GM12878 (cell line): ENCODE measurements at regions not wholly inside any gene's neighbourhood (a gene's known extent, or its start where the extent isn't known, plus 50 kb on each side); places are given as distances from the start of the nearest gene placed in this dataset.

Experiments used
- ATAC-seq: fragments of 200-7000 bp; cut with Tn5 transposase; 3 replicates; pipeline ENCODE4 v1.9.1; 2020; ENCODE audit warnings: mild to moderate bottlenecking, moderate library complexity
- BruUV-seq: library from RNA; stranded (reverse); fragments of 400-500 nt; replicated peaks from 2 replicates; lab custom pipeline; 2021; lab: Mats Ljungman, UMichigan
- CTCF ChIA-PET: fragments of 300-600 bp; sonication (Branson Sonifier 250); formaldehyde crosslinking; extraction: SDS; loops from one replicate; lab custom pipeline; 2021; ENCODE audit warnings: inconsistent platforms; lab: Yijun Ruan, JAX
- POLR2A ChIA-PET: fragments of 350-600 bp; formaldehyde crosslinking; extraction: SDS; loops from one replicate; lab custom pipeline; 2021; ENCODE audit warnings: inconsistent platforms; lab: Charles Lee
- RAD21 ChIA-PET: fragments of 300-600 bp; sonication (Branson Sonifier 250); formaldehyde crosslinking; loops from one replicate; lab custom pipeline; 2023; ENCODE audit warnings: antibody characterized with exemption; ENCODE audit not compliant: unreplicated experiment; lab: Charles Lee
- SMC1A ChIA-PET: fragments of 300-600 bp; sonication (Branson Sonifier 250); formaldehyde crosslinking; loops from one replicate; lab custom pipeline; 2023; ENCODE audit not compliant: unreplicated experiment, uncharacterized antibody; lab: Charles Lee
- DNase-seq: peaks from one replicate; pipeline ENCODE4 v3.0.0-alpha.2; 2011; ENCODE audit warnings: low read depth, low spot score
- FAIRE-seq: peaks from 3 replicates; lab custom pipeline; 2011; peaks lifted over from hg19 to GRCh38; lab: Jason Lieb, UNC
- H2AFZ ChIP-seq: 2 replicates; pipeline ENCODE4 v1.6.0; 2011; ENCODE audit warnings: low read depth, low read length, control low read depth; ENCODE audit not compliant: control insufficient read depth
- H3K27ac ChIP-seq: 2 replicates; pipeline ENCODE4 v1.5.1; 2011; ENCODE audit warnings: control low read depth; ENCODE audit not compliant: control insufficient read depth, insufficient read depth
- H3K27me3 ChIP-seq, 2 experiments: replicated peaks in 1 of 2; 2 replicates each; pipeline versions ENCODE4 v1.6.0 to v1.6.1; 2011; ENCODE audit warnings: low read length in 1 of 2; ENCODE audit not compliant: control insufficient read depth in 2 of 2, insufficient read depth in 2 of 2
- H3K36me3 ChIP-seq, 2 experiments: 2 replicates each; pipeline ENCODE4 v1.5.1; 2011; ENCODE audit warnings: low read length in 1 of 2; ENCODE audit not compliant: control insufficient read depth in 2 of 2, insufficient read depth in 2 of 2
- H3K4me1 ChIP-seq: 2 replicates; pipeline ENCODE4 v1.6.1; 2011; ENCODE audit warnings: mild to moderate bottlenecking, low read length, moderate library complexity, mixed read lengths; ENCODE audit not compliant: control insufficient read depth, insufficient read depth
- H3K4me2 ChIP-seq: 2 replicates; pipeline ENCODE4 v1.6.0; 2011; ENCODE audit warnings: control low read depth; ENCODE audit not compliant: control insufficient read depth, insufficient read depth
- H3K4me3 ChIP-seq: fragments of 200-600 bp; sonication (generic); 2 replicates; pipeline ENCODE4 v1.5.1; 2016
- H3K79me2 ChIP-seq: 2 replicates; pipeline ENCODE4 v1.6.0; 2011; ENCODE audit warnings: low read length; ENCODE audit not compliant: control insufficient read depth, insufficient read depth
- H3K9ac ChIP-seq: 2 replicates; pipeline ENCODE4 v1.8.0; 2011; ENCODE audit warnings: low read length, control low read depth, mixed read lengths; ENCODE audit not compliant: control insufficient read depth, insufficient read depth
- H3K9me3 ChIP-seq: replicated peaks from 3 replicates; pipeline ENCODE4 v1.5.1; 2011; ENCODE audit warnings: mild to moderate bottlenecking, low read length; ENCODE audit not compliant: control insufficient read depth, insufficient read depth
- H4K20me1 ChIP-seq: 2 replicates; pipeline ENCODE4 v1.6.0; 2011; ENCODE audit not compliant: control insufficient read depth, insufficient read depth
- CBFB ChIP-seq: IDR thresholded peaks from 2 replicates; pipeline ENCODE4 v1.6.1; 2016; ENCODE audit warnings: antibody characterized with exemption, low read depth
- CREB1 ChIP-seq: IDR thresholded peaks from 2 replicates; pipeline ENCODE4 v1.6.1; 2012; ENCODE audit warnings: low read depth, mild to moderate bottlenecking, inconsistent platforms
- ETV6 ChIP-seq, 2 experiments: fragments of 450-650 bp in 1 of 2; IDR thresholded peaks in 1 of 2; conservative IDR thresholded peaks in 1 of 2; 2 replicates each; pipeline ENCODE4 v1.6.1; 2014; ENCODE audit warnings: antibody characterized with exemption in 1 of 2, borderline replicate concordance in 1 of 2, low read depth in 1 of 2, mild to moderate bottlenecking in 1 of 2, moderate library complexity in 1 of 2
- FOXM1 ChIP-seq: IDR thresholded peaks from 2 replicates; pipeline ENCODE4 v1.6.1; 2012; ENCODE audit warnings: low read depth, mild to moderate bottlenecking, inconsistent platforms, low read length, moderate library complexity
- GATAD2B ChIP-seq: fragments of 450-650 bp; conservative IDR thresholded peaks from 2 replicates; pipeline ENCODE4 v1.6.1; 2017; ENCODE audit warnings: low read depth, mild to moderate bottlenecking, moderate library complexity
- HCFC1 ChIP-seq: fragments of 150-350 bp; IDR thresholded peaks from 2 replicates; pipeline ENCODE4 v1.6.1; 2014; ENCODE audit warnings: low read length
- PAX5 ChIP-seq: IDR thresholded peaks from 2 replicates; pipeline ENCODE4 v1.6.1; 2011; ENCODE audit warnings: low read depth, low read length, borderline replicate concordance
- RAD21 ChIP-seq: IDR thresholded peaks from 2 replicates; pipeline ENCODE4 v1.6.1; 2011; ENCODE audit warnings: mild to moderate bottlenecking, low read depth, low read length, moderate library complexity; ENCODE audit not compliant: insufficient read depth
- RAD51 ChIP-seq: fragments of 450-650 bp; IDR thresholded peaks from 2 replicates; pipeline ENCODE4 v1.6.1; 2016; ENCODE audit warnings: moderate library complexity, mild to moderate bottlenecking, inconsistent platforms
- RBBP5 ChIP-seq: fragments of 200-600 bp; sonication (generic); conservative IDR thresholded peaks from 2 replicates; pipeline ENCODE4 v1.6.1; 2016
- SMC3 ChIP-seq: IDR thresholded peaks from 2 replicates; pipeline ENCODE4 v1.6.1; 2011; ENCODE audit warnings: low read length, improper control_type of control experiment, borderline replicate concordance
- SREBF2 ChIP-seq: IDR thresholded peaks from 2 replicates; pipeline ENCODE4 v1.6.1; 2012; ENCODE audit warnings: mild to moderate bottlenecking, low read length
- SRF ChIP-seq, 2 experiments: IDR thresholded peaks; 2 replicates each; pipeline ENCODE4 v1.6.1; 2011; ENCODE audit warnings: low read depth in 2 of 2, low read length in 2 of 2, mild to moderate bottlenecking in 1 of 2, moderate library complexity in 1 of 2
- SUZ12 ChIP-seq: fragments of 200-600 bp; sonication (generic); IDR thresholded peaks from one replicate; pipeline ENCODE4 v1.6.1; 2018; ENCODE audit warnings: antibody characterized with exemption, mild to moderate bottlenecking; ENCODE audit not compliant: unreplicated experiment
- WGBS: methylation state at CpG from one replicate; pipeline ENCODE4 v1.1.6; 2016; ENCODE audit warnings: low lambda C conversion rate; ENCODE audit not compliant: insufficient replicate concordance, insufficient coverage; ENCODE audit errors: missing lambda C conversion rate; 5-methylcytosine and 5-hydroxymethylcytosine counted together
- in situ Hi-C: fragments of 300-500 bp; cut with MboI; formaldehyde crosslinking; loops from 9 replicates; pipeline ENCODE4 v1.14.3; 2018; ENCODE audit warnings: mixed read lengths
- intact Hi-C: fragments of 100-400 bp; cut with micrococcal nuclease; formaldehyde crosslinking; loops from one replicate; pipeline ENCODE4 v1.14.2; 2022; ENCODE audit not compliant: unreplicated experiment
- TF ChIP-seq, protein P1 (sequence below): IDR thresholded peaks from 2 replicates; pipeline ENCODE4 v1.6.1; 2012; ENCODE audit warnings: mild to moderate bottlenecking, low read depth, low read length
- TF ChIP-seq, protein P2 (sequence below): IDR thresholded peaks from 2 replicates; pipeline ENCODE4 v1.6.1; 2012; ENCODE audit warnings: low read length, inconsistent platforms
- TF ChIP-seq, protein P3 (sequence below): fragments of 450-650 bp; formaldehyde crosslinking; IDR thresholded peaks from 2 replicates; pipeline ENCODE4 v1.4.0; 2022; ENCODE audit warnings: mild to moderate bottlenecking, moderate library complexity

GRCh38 chr12:107352347-107353081, 259.2 kb upstream of the CRY1 start:
- peaks cover 0 to 4% of the 10 kb centered on the region in 2 experiments; a peak in 1 of 4 replicates for H3K27me3 ChIP-seq
- in situ Hi-C loops (no loop called here), intact Hi-C loops (no loop called here)
- 0 out of 2 replicates have a peak, but pooled peaks cover 2% of the 10 kb centered on the region for H4K20me1 ChIP-seq
- 5% methylated on average over 2 of the region's 2 CpGs for WGBS
- H3K4me1 ChIP-seq, result no peaks in the 10 kb centered on the region
- SMC1A ChIA-PET, result interaction anchor here (0.8 kb wide), 1 partner anchor 244 kb away, joined by 3 read pairs; no protein-coding TSS in a partner anchor
- H3K4me3 ChIP-seq, result no peak overlapping the region
- TF ChIP-seq FOXM1 (no peak), RAD51 (no peak), SRF (IDR thresholded peaks at IDR 0.05; ENCODE audit: low read depth in 2 of 2, low read length in 2 of 2) (no peak), HCFC1 (no peak), ETV6 (conservative IDR thresholded peaks at IDR 0.05 in 1 of 2, IDR thresholded peaks at IDR 0.05 in 1 of 2; ENCODE audit: borderline replicate concordance in 1 of 2, low read depth in 1 of 2) (no peak), RBBP5 (no peak), SREBF2 (no peak), SUZ12 (no peak), CBFB (no peak), CREB1 (no peak), GATAD2B (no peak), RAD21 (no peak), SMC3 (no peak), PAX5 (no peak)
- TF ChIP-seq, protein P1, sequence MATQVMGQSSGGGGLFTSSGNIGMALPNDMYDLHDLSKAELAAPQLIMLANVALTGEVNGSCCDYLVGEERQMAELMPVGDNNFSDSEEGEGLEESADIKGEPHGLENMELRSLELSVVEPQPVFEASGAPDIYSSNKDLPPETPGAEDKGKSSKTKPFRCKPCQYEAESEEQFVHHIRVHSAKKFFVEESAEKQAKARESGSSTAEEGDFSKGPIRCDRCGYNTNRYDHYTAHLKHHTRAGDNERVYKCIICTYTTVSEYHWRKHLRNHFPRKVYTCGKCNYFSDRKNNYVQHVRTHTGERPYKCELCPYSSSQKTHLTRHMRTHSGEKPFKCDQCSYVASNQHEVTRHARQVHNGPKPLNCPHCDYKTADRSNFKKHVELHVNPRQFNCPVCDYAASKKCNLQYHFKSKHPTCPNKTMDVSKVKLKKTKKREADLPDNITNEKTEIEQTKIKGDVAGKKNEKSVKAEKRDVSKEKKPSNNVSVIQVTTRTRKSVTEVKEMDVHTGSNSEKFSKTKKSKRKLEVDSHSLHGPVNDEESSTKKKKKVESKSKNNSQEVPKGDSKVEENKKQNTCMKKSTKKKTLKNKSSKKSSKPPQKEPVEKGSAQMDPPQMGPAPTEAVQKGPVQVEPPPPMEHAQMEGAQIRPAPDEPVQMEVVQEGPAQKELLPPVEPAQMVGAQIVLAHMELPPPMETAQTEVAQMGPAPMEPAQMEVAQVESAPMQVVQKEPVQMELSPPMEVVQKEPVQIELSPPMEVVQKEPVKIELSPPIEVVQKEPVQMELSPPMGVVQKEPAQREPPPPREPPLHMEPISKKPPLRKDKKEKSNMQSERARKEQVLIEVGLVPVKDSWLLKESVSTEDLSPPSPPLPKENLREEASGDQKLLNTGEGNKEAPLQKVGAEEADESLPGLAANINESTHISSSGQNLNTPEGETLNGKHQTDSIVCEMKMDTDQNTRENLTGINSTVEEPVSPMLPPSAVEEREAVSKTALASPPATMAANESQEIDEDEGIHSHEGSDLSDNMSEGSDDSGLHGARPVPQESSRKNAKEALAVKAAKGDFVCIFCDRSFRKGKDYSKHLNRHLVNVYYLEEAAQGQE, result no peak
- TF ChIP-seq, protein P2, sequence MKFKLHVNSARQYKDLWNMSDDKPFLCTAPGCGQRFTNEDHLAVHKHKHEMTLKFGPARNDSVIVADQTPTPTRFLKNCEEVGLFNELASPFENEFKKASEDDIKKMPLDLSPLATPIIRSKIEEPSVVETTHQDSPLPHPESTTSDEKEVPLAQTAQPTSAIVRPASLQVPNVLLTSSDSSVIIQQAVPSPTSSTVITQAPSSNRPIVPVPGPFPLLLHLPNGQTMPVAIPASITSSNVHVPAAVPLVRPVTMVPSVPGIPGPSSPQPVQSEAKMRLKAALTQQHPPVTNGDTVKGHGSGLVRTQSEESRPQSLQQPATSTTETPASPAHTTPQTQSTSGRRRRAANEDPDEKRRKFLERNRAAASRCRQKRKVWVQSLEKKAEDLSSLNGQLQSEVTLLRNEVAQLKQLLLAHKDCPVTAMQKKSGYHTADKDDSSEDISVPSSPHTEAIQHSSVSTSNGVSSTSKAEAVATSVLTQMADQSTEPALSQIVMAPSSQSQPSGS, result no peak
- TF ChIP-seq, protein P3, sequence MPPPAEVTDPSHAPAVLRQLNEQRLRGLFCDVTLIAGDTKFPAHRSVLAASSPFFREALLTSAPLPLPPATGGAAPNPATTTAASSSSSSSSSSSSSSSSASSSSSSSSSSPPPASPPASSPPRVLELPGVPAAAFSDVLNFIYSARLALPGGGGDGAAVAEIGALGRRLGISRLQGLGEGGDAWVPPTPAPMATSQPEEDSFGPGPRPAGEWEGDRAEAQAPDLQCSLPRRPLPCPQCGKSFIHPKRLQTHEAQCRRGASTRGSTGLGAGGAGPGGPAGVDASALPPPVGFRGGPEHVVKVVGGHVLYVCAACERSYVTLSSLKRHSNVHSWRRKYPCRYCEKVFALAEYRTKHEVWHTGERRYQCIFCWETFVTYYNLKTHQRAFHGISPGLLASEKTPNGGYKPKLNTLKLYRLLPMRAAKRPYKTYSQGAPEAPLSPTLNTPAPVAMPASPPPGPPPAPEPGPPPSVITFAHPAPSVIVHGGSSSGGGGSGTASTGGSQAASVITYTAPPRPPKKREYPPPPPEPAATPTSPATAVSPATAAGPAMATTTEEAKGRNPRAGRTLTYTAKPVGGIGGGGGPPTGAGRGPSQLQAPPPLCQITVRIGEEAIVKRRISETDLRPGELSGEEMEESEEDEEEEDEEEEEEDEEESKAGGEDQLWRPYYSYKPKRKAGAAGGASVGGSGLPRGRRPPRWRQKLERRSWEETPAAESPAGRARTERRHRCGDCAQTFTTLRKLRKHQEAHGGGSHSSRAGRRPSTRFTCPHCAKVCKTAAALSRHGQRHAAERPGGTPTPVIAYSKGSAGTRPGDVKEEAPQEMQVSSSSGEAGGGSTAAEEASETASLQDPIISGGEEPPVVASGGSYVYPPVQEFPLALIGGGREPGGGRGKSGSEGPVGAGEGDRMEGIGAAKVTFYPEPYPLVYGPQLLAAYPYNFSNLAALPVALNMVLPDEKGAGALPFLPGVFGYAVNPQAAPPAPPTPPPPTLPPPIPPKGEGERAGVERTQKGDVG (CRISPR knock-in tag), result no peak
- no peaks in the 10 kb centered on the region for H3K79me2 ChIP-seq
- POLR2A ChIA-PET, result no interaction called here
- CTCF ChIA-PET, result interaction anchor here (0.6 kb wide), 1 partner anchor 15 kb away, joined by 4 read pairs; no protein-coding TSS in a partner anchor
- BruUV-seq, result no TSS peak
- no peaks in the 10 kb centered on the region for H3K36me3 ChIP-seq
- FAIRE-seq (no peak), ATAC-seq (no peak), DNase-seq (no peak)
- RAD21 ChIA-PET, result no interaction called here
- no peak overlapping the region for H3K4me2 ChIP-seq
- H3K27ac ChIP-seq, result no peak overlapping the region
- H2AFZ ChIP-seq, result no peak overlapping the region
- H3K9ac ChIP-seq, result no peak overlapping the region
- H3K9me3 ChIP-seq, result no peaks in the 10 kb centered on the region
